Activated CD4-positive, alpha-beta T cell treated with anti-CD3 and anti-CD28 coated beads, Interleukin-2, amount 50 U/mL, for 24 hours (primary cell): ENCODE measurements at regions not wholly inside any gene's neighbourhood (a gene's known extent, or its start where the extent isn't known, plus 50 kb on each side); places are given as distances from the start of the nearest gene placed in this dataset.
"Not testable (repeated sequence)": the region's sequence is repeated elsewhere in the genome, so short reads cannot be mapped to it uniquely, and the experiment has no call there.

Source experiments
- DNase-seq, 2 donors: peaks; one replicate each; pipeline ENCODE4 v3.0.0-alpha.2; 2020; ENCODE audit warnings: low read depth in 1 of 2, low spot score in 1 of 2

DNA sequence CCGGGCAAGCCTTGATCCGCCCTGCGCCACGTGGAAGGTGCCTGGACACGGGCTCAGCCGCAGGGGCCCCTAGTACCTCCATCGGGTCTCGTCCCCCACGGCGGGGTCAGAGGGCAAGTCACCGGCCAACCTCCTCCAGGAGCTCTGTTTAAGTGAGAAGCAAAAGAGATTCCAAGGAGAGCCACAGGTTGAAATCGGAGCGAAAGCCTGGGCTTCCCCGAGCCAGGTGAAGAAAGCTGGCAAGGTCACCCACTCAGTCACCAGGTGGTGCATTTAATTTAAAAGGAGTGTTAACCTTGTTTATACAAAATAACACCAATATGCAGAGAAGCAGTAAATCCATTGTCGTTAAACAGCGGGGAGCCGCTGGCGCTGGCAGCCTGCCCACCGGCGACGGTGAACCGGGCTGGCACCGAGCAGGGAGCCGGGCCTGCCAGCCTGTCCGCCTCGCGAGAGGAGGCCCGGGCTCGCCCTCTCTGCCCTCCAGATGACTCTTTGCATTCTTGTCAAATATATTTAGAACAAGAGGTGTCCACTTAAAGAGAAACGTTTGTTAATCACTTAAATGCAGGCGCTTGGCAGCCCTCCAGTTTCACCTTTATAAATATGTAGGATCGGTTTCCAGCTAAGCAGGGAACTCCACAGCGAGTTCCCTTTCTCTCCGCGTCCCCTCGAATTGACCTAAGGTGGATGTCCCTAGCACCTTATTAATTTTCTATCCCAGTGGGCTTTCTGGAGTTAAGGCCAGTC, 277.3 kb upstream of the NR2F2 start:
- DNase-seq = no peak

- DNase-seq = no peak
These were observed 276.6 kb upstream of the NR2F2 start for GRCh38 chr15:96053781-96054428.

GRCh38 chr15:96054621-96055020, 275.9 kb upstream of the NR2F2 start:
- no peak for DNase-seq

GRCh38 chr15:96058103-96058851, 272.2 kb upstream of the NR2F2 start:
- DNase-seq = no peak

DNA sequence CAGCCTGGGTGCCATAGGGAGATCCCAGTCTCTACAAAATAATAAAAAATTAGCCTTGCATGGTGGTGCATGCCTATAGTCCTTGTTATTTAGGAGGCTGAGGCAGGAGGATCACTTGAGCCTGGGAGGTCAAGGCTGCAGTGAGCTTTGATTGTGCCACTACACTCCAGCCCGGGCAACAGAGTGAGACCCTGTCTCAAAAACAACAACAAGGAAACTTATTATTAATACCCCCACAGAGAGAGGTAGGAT, 271.7 kb upstream of the NR2F2 start:
- DNase-seq = not testable (repeated sequence)

- not testable (repeated sequence) for DNase-seq
These were observed 269.9 kb upstream of the NR2F2 start for GRCh38 chr15:96060591-96060990.

- no peak for DNase-seq
These were observed 266.1 kb upstream of the NR2F2 start for GRCh38 chr15:96064351-96064756.

DNA sequence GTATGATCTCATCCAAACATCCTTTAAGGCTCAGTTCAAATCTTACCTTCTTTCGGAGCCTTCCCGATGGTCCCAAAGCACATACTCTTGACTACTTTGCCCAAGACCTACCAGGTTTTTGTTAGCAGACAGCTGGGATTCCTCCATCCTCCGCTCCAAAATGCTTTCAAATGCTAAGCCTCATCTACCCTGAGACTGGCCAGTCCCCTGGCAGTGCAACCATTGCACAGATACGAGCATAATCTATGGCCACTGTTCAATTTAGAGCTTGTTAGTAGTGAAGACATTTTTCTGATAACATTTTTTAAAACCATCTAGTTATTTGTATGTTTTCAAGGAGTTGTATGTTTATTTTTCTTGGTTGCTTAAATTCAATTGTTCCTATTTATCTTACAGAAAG, 264.4 kb upstream of the NR2F2 start:
- no peak for DNase-seq

DNA sequence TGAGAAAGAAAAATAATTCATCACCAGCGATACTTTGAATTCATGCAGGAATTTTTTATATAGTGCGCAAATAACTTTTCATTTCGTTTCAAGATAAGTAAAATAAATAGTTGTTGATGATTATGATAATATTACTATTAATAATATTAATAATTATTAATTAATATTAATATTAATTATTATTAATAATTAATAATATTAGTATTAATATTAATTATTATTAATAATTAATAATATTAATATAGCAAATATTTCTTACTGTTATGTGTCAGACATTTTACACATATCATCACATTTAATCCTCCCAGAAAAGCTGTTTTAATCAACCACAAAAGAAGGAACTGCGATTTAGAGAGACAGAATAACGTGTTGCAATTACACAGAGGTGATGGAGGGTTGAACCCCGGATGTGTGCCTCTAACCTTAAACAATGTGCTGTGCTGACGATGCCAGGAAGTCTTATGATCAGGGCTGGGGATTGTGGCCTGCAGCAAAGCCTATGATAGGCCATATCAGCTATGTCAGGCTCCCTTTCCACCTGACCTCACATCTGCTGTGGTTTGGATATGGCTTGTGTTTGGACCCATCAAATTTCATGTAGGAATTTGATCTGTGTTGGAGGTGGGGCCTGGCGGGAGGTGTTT, 263.5 kb upstream of the NR2F2 start:
- no peak for DNase-seq

DNA sequence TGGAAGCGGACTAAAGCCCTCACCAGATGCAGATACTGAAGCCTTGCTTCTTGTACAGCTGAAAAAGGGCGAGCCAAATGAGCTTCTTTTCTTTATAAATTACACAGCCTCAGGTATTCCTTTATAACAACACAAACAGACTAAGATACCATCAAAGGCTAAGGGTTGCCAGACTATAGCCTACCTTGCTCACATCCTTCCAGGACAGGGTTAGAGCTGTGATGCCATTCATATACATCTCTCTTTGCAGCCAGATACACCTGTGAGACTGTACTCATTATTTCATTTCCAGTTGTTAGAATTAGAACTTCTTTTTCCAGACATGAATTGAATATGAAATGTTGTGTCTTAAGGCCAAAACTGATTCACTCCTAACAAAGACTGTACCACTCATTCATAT, 262.8 kb upstream of the NR2F2 start:
- no peak for DNase-seq

DNA sequence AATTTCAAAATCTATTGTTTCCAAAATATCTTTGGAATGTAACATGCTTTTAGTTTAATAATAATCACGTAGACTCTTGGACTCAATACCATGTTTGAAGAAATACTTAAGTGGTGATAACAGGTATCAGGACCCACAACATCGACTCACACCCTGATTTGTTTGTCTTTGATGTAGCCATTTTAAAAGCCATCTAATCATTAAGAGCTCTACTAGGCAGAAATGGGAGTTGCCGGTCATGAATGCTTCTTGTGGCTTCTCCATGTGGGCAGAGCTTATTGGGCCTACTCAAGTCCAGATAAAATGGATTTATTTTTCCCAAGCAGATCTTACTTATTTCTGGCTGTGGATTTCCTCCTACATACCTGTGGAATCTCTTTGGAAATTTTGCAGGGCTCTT, 261.6 kb upstream of the NR2F2 start:
- no peak for DNase-seq

DNA sequence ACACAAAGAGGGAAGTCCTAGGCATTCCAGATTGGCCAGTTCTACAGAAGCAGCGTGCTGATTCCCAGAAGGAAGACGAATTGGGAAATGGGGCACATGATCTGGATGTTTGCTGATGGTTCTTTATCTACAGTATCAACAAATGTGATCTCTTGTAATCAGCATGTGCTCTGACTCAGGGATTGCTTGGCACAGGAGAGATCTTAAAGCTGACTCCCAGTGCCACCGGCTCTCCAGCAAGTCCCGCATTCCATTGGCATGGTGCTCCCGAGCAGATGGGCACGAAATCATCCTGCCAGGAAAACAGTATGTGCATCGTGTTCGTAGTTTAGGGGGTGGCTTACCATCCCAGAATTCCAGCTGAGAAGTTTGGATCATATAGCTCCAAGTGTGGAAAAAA, 259.9 kb upstream of the NR2F2 start:
- DNase-seq = no peak

DNA sequence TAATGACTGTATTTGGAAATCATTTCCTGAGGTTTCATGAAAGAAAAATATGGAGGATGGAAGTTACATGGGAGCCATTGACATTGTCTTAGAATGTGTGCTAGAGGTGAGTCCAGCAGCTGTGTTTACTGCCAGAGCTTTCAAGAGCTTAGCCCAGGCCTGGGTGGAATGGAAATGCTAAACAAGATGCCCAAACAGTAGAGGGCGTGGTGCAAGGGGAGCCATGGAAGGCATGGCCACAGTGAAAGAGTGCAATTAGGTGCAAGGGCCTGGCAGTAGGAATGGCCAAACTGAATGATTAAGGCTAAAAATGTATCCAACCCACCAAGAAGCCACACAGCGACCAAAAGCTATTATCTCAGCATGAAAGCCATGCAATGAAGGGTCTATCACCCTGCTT, 257.7 kb upstream of the NR2F2 start:
- no peak for DNase-seq

- no peak for DNase-seq
These were observed 256.6 kb upstream of the NR2F2 start for GRCh38 chr15:96073908-96074307.

- no peak for DNase-seq
These were observed 254.6 kb upstream of the NR2F2 start for GRCh38 chr15:96075895-96076294.

DNA sequence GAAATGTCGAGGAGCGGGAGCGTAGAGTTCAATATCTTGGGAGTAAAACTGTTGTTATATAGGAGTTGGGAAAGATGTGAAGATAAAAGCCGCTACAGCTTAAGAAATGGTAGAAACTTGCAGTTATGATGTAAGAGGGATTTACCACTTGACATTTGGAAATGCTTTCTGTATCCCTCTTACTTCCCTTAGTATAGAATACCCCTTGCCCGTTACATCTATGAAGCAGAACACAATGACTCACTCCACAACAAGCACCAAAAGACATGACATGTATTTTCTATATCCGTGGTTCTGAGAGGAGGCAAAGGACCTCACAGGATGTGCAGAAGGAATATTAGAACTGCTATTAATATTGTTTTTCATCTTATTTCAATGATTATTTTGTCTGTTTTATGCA, 254.2 kb upstream of the NR2F2 start:
- DNase-seq = no peak

DNA sequence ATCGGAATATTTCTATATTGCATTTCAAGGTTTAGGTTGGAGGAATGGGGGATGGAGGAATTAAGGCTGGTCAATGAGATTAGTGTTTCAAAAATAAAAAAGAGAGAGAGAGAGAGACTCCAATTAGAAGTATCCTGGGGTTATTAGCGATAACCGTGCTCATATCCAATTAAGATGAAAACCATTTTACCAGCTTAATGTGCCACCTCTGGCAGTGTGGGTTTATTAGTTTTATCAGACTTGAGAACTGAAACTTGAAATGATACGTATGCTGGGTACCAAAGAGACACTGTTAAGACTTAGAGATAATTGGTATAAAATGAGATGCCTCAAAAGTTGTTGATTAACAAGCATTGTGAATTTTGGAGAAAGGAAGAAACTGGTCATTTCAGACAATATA, 251.5 kb upstream of the NR2F2 start:
- no peak for DNase-seq

GRCh38 chr15:96079882-96080281, 250.6 kb upstream of the NR2F2 start:
- DNase-seq = no peak

- DNase-seq = no peak
These were observed 244.3 kb upstream of the NR2F2 start for GRCh38 chr15:96086164-96086563.

DNA sequence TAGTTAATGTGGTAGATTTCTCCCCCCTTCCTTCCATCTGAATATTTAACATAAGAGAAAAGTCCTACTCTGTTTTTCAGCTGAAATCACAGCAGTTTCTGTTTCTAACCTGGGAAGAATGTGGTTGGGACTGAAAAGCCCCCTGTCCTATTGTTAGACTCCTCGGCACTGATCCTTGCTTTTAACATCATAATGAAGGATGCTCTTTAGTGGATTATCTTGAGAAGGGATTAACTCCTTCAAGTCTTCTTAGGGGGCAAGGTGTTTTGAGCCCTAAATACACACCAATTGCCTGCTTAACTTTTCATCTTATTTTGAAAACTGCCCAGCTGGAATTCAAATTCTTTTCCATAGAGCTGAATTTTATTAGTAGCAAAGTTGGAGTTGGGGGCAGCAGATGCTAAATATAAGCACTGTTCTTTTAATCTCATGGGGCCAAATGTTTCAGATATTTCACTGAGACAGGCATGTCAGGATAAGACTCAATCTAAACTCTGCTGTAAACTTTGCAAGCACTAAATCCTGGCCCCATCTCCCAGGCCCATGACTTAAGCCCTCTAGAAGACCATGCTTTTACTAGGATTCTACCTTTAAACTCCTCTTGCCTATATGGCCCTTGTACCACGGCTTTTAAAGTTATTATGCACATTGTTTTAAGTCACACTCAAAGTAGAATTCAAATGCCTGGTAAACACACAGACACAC, 243.2 kb upstream of the NR2F2 start:
- DNase-seq = no peak

GRCh38 chr15:96088650-96089049, 241.8 kb upstream of the NR2F2 start:
- DNase-seq = no peak
